Fibroblast of villous mesenchyme (primary cell): ENCODE measurements at regions not wholly inside any gene's neighbourhood (a gene's known extent, or its start where the extent isn't known, plus 50 kb on each side); places are given as distances from the start of the nearest gene placed in this dataset.

Source experiments
- DNase-seq: peaks from one replicate; pipeline ENCODE4 v3.0.0-alpha.2; 2010; ENCODE audit warnings: low read depth
- H3K4me3 ChIP-seq: 2 replicates; pipeline ENCODE4 v1.5.1; 2011; ENCODE audit warnings: low read depth, mild to moderate bottlenecking, low read length
- CTCF ChIP-seq: IDR thresholded peaks from 2 replicates; pipeline ENCODE4 v1.5.1; 2012; ENCODE audit warnings: low read depth, mild to moderate bottlenecking, low read length; ENCODE audit not compliant: insufficient read depth

GRCh38 chr2:120861191-120861575 is 125.5 kb downstream of the GLI2 start:
- no peak for DNase-seq
- no peak overlapping the region for H3K4me3 ChIP-seq
- no peak for TF ChIP-seq CTCF

- no peak for TF ChIP-seq CTCF
- no peak for DNase-seq
- H3K4me3 ChIP-seq, result no peak overlapping the region
Observed at GRCh38 chr2:120861576-120862191, 126.0 kb downstream of the GLI2 start.

- peak; percentile 29 for TF ChIP-seq CTCF
- DNase-seq, result peak; percentile 51
- no peak overlapping the region for H3K4me3 ChIP-seq
Observed at GRCh38 chr2:120862201-120863060, 126.8 kb downstream of the GLI2 start.

GRCh38 chr2:120863146-120863545 is 127.5 kb downstream of the GLI2 start:
- H3K4me3 ChIP-seq, result no peak overlapping the region
- peak; percentile 67 for DNase-seq
- TF ChIP-seq CTCF, result no peak

GRCh38 chr2:120863661-120864320 is 128.1 kb downstream of the GLI2 start:
- DNase-seq, result peak; percentile 92
- H3K4me3 ChIP-seq, result no peak overlapping the region
- TF ChIP-seq CTCF, result no peak

GRCh38 chr2:120864981-120865380 is 129.3 kb downstream of the GLI2 start:
- DNase-seq, result no peak

More at GRCh38 chr2:120864981-120865380, 129.3 kb downstream of the GLI2 start:
- H3K4me3 ChIP-seq, result no peak overlapping the region
- no peak for TF ChIP-seq CTCF
